ENCODE measurements at regions not wholly inside any gene's neighbourhood (a gene's known extent, or its start where the extent isn't known, plus 50 kb on each side); places are given as distances from the start of the nearest gene placed in this dataset.

GRCh38 chr2:200165687-200166086 is 140.8 kb upstream of the SPATS2L start:
- Mint-ChIP-seq H3K27ac (ENCODE audit: unreplicated experiment) (no peak overlapping the region), H3K9me3 (ENCODE audit: unreplicated experiment) (peaks cover 5% of the 10 kb centered on the region)
- TF ChIP-seq EZH2 (IDR thresholded peaks at IDR 0.05; ENCODE audit: insufficient read depth, low read length): no peak
- TF ChIP-seq, protein P1, sequence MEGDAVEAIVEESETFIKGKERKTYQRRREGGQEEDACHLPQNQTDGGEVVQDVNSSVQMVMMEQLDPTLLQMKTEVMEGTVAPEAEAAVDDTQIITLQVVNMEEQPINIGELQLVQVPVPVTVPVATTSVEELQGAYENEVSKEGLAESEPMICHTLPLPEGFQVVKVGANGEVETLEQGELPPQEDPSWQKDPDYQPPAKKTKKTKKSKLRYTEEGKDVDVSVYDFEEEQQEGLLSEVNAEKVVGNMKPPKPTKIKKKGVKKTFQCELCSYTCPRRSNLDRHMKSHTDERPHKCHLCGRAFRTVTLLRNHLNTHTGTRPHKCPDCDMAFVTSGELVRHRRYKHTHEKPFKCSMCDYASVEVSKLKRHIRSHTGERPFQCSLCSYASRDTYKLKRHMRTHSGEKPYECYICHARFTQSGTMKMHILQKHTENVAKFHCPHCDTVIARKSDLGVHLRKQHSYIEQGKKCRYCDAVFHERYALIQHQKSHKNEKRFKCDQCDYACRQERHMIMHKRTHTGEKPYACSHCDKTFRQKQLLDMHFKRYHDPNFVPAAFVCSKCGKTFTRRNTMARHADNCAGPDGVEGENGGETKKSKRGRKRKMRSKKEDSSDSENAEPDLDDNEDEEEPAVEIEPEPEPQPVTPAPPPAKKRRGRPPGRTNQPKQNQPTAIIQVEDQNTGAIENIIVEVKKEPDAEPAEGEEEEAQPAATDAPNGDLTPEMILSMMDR (IDR thresholded peaks at IDR 0.05; ENCODE audit: insufficient read depth, low read depth, low read length): no peak

GRCh38 chr2:200168641-200169555 is 137.6 kb upstream of the SPATS2L start:
- no peaks in the 10 kb centered on the region for H3K27me3 Mint-ChIP-seq (ENCODE audit: low read depth, unreplicated experiment)
- Histone ChIP-seq H3K27me3 (ENCODE audit: insufficient read depth, low read length) (no peaks in the 10 kb centered on the region), H3K79me2 (ENCODE audit: insufficient read depth, low read length) (no peaks in the 10 kb centered on the region), H3K4me2 (ENCODE audit: low read length) (peak overlapping the region; percentile 10), H3K9me3 (ENCODE audit: insufficient read depth, low read depth, low read length) (peaks cover 5% of the 10 kb centered on the region), H3K9ac (ENCODE audit: low read length) (no peak overlapping the region), H3K36me3 (ENCODE audit: insufficient read depth, low read length) (no peaks in the 10 kb centered on the region), H3K4me3 (ENCODE audit: insufficient read depth, low read depth, low read length) (no peak overlapping the region), H3K27ac (ENCODE audit: low read depth, low read length) (no peak overlapping the region), H3K4me1 (ENCODE audit: insufficient read depth, low read length) (peaks cover 13% of the 10 kb centered on the region), H4K20me1 (ENCODE audit: insufficient read depth, low read length) (no peaks in the 10 kb centered on the region), H2AFZ (ENCODE audit: low read depth, low read length) (no peak overlapping the region)
- no peak overlapping the region for H3K4me3 Mint-ChIP-seq (ENCODE audit: unreplicated experiment)
- DNase-seq (ENCODE audit: low read depth): peak; percentile 26
- peaks cover 15% of the 10 kb centered on the region for H3K4me1 Mint-ChIP-seq (ENCODE audit: low read depth, unreplicated experiment)
- no peak for FAIRE-seq
- no peak for TF ChIP-seq EZH2 (IDR thresholded peaks at IDR 0.05; ENCODE audit: insufficient read depth, low read length)
- TF ChIP-seq, protein P1 (IDR thresholded peaks at IDR 0.05; ENCODE audit: insufficient read depth, low read depth, low read length): no peak
- H3K27ac Mint-ChIP-seq (ENCODE audit: unreplicated experiment): no peak overlapping the region
- peaks cover 6% of the 10 kb centered on the region for H3K9me3 Mint-ChIP-seq (ENCODE audit: unreplicated experiment)
- no peaks in the 10 kb centered on the region for H3K36me3 Mint-ChIP-seq (ENCODE audit: low read depth, unreplicated experiment)

More at GRCh38 chr2:200165687-200166086, 140.8 kb upstream of the SPATS2L start:
- H3K9ac ChIP-seq (ENCODE audit: low read length): no peak overlapping the region
- no peak overlapping the region for H3K27ac ChIP-seq (ENCODE audit: low read depth, low read length)
- H3K4me2 ChIP-seq (ENCODE audit: low read length): no peak overlapping the region
- H3K4me1 ChIP-seq (ENCODE audit: insufficient read depth, low read length): peaks cover 5% of the 10 kb centered on the region
- H3K36me3 ChIP-seq (ENCODE audit: insufficient read depth, low read length): no peaks in the 10 kb centered on the region
- FAIRE-seq (no peak), DNase-seq (ENCODE audit: low read depth) (no peak)
- no peaks in the 10 kb centered on the region for H3K36me3 Mint-ChIP-seq (ENCODE audit: low read depth, unreplicated experiment)
- no peak overlapping the region for H3K4me3 ChIP-seq (ENCODE audit: insufficient read depth, low read depth, low read length)
- no peaks in the 10 kb centered on the region for H3K4me1 Mint-ChIP-seq (ENCODE audit: low read depth, unreplicated experiment)
- no peak overlapping the region for H2AFZ ChIP-seq (ENCODE audit: low read depth, low read length)
- no peaks in the 10 kb centered on the region for H3K27me3 Mint-ChIP-seq (ENCODE audit: low read depth, unreplicated experiment)
- no peaks in the 10 kb centered on the region for H3K79me2 ChIP-seq (ENCODE audit: insufficient read depth, low read length)
- H3K4me3 Mint-ChIP-seq (ENCODE audit: unreplicated experiment): no peak overlapping the region
- H4K20me1 ChIP-seq (ENCODE audit: insufficient read depth, low read length): no peaks in the 10 kb centered on the region
- H3K27me3 ChIP-seq (ENCODE audit: insufficient read depth, low read length): no peaks in the 10 kb centered on the region
- H3K9me3 ChIP-seq (ENCODE audit: insufficient read depth, low read depth, low read length): peaks cover 5% of the 10 kb centered on the region

- Histone ChIP-seq H3K36me3 (ENCODE audit: insufficient read depth, low read length) (no peaks in the 10 kb centered on the region), H4K20me1 (ENCODE audit: insufficient read depth, low read length) (no peaks in the 10 kb centered on the region), H3K9ac (ENCODE audit: low read length) (no peak overlapping the region), H3K27ac (ENCODE audit: low read depth, low read length) (no peak overlapping the region), H3K79me2 (ENCODE audit: insufficient read depth, low read length) (no peaks in the 10 kb centered on the region), H3K27me3 (ENCODE audit: insufficient read depth, low read length) (no peaks in the 10 kb centered on the region), H3K4me1 (ENCODE audit: insufficient read depth, low read length) (peaks cover 13% of the 10 kb centered on the region), H2AFZ (ENCODE audit: low read depth, low read length) (no peak overlapping the region), H3K9me3 (ENCODE audit: insufficient read depth, low read depth, low read length) (peaks cover 5% of the 10 kb centered on the region), H3K4me3 (ENCODE audit: insufficient read depth, low read depth, low read length) (no peak overlapping the region), H3K4me2 (ENCODE audit: low read length) (no peak overlapping the region)
- TF ChIP-seq, protein P1 (IDR thresholded peaks at IDR 0.05; ENCODE audit: insufficient read depth, low read depth, low read length): no peak
- no peak for TF ChIP-seq EZH2 (IDR thresholded peaks at IDR 0.05; ENCODE audit: insufficient read depth, low read length)
- H3K36me3 Mint-ChIP-seq (ENCODE audit: low read depth, unreplicated experiment): peaks cover 3% of the 10 kb centered on the region
- H3K4me3 Mint-ChIP-seq (ENCODE audit: unreplicated experiment): no peak overlapping the region
- H3K27me3 Mint-ChIP-seq (ENCODE audit: low read depth, unreplicated experiment): no peaks in the 10 kb centered on the region
- H3K9me3 Mint-ChIP-seq (ENCODE audit: unreplicated experiment): peaks cover 6% of the 10 kb centered on the region
- no peak overlapping the region for H3K27ac Mint-ChIP-seq (ENCODE audit: unreplicated experiment)
- H3K4me1 Mint-ChIP-seq (ENCODE audit: low read depth, unreplicated experiment): peaks cover 15% of the 10 kb centered on the region
- DNase-seq (ENCODE audit: low read depth) (no peak), FAIRE-seq (no peak)
These were observed 136.3 kb upstream of the SPATS2L start for GRCh38 chr2:200170221-200170620.

Measured in astrocyte (in vitro differentiated cells and primary cell).